ENCODE measurements at regions not wholly inside any gene's neighbourhood (a gene's known extent, or its start where the extent isn't known, plus 50 kb on each side); places are given as distances from the start of the nearest gene placed in this dataset.

- no peak for DNase-seq (ENCODE audit: low read depth)
These were observed 677.6 kb upstream of the ID2 start for GRCh38 chr2:8004250-8004681.

GRCh38 chr2:8006181-8006580 is 675.7 kb upstream of the ID2 start:
- no peak for DNase-seq (ENCODE audit: low read depth)

GRCh38 chr2:8006626-8007025 is 675.2 kb upstream of the ID2 start:
- DNase-seq (ENCODE audit: low read depth) = no peak

- no peak for DNase-seq (ENCODE audit: low read depth)
These were observed 672.8 kb upstream of the ID2 start for GRCh38 chr2:8009010-8009597.

GRCh38 chr2:8015848-8016600 is 665.8 kb upstream of the ID2 start:
- DNase-seq (ENCODE audit: low read depth) = no peak

- DNase-seq (ENCODE audit: low read depth) = no peak
These were observed 665.2 kb upstream of the ID2 start for GRCh38 chr2:8016688-8017087.

GRCh38 chr2:8018956-8019355 is 662.9 kb upstream of the ID2 start:
- DNase-seq (ENCODE audit: low read depth) = no peak

GRCh38 chr2:8019934-8020333 is 661.9 kb upstream of the ID2 start:
- DNase-seq (ENCODE audit: low read depth) = no peak

- no peak for DNase-seq (ENCODE audit: low read depth)
These were observed 659.9 kb upstream of the ID2 start for GRCh38 chr2:8021921-8022320.

- no peak for DNase-seq (ENCODE audit: low read depth)
These were observed 658.8 kb upstream of the ID2 start for GRCh38 chr2:8022908-8023640.

GRCh38 chr2:8024506-8024905 is 657.4 kb upstream of the ID2 start:
- DNase-seq (ENCODE audit: low read depth) = no peak

- DNase-seq (ENCODE audit: low read depth) = no peak
These were observed 655.5 kb upstream of the ID2 start for GRCh38 chr2:8026381-8026780.

GRCh38 chr2:8027387-8027786 is 654.5 kb upstream of the ID2 start:
- no peak for DNase-seq (ENCODE audit: low read depth)

GRCh38 chr2:8028036-8028435 is 653.8 kb upstream of the ID2 start:
- no peak for DNase-seq (ENCODE audit: low read depth)

- DNase-seq (ENCODE audit: low read depth) = no peak
These were observed 653.4 kb upstream of the ID2 start for GRCh38 chr2:8028436-8028835.

- no peak for DNase-seq (ENCODE audit: low read depth)
These were observed 652.9 kb upstream of the ID2 start for GRCh38 chr2:8028981-8029380.

GRCh38 chr2:8030573-8031303 is 651.1 kb upstream of the ID2 start:
- no peak for DNase-seq (ENCODE audit: low read depth)

- DNase-seq (ENCODE audit: low read depth) = no peak
These were observed 650.5 kb upstream of the ID2 start for GRCh38 chr2:8031370-8031769.

GRCh38 chr2:8033546-8034096 is 648.2 kb upstream of the ID2 start:
- no peak for DNase-seq (ENCODE audit: low read depth)

- DNase-seq (ENCODE audit: low read depth) = no peak
These were observed 645.5 kb upstream of the ID2 start for GRCh38 chr2:8036366-8036765.

- no peak for DNase-seq (ENCODE audit: low read depth)
These were observed 642.1 kb upstream of the ID2 start for GRCh38 chr2:8039732-8040131.

GRCh38 chr2:8043295-8043694 is 638.6 kb upstream of the ID2 start:
- no peak for DNase-seq (ENCODE audit: low read depth)

All from stimulated activated CD8-positive, alpha-beta memory T cell treated with anti-CD3 and anti-CD28 coated beads, Interleukin-7, amount 100 ng/mL, for 24 hours (primary cell).